Fibroblast of the aortic adventitia (primary cell): ENCODE measurements at regions not wholly inside any gene's neighbourhood (a gene's known extent, or its start where the extent isn't known, plus 50 kb on each side); places are given as distances from the start of the nearest gene placed in this dataset.

Source experiments
- DNase-seq: peaks from one replicate; pipeline ENCODE4 v3.0.0-alpha.2; 2010; ENCODE audit warnings: low read depth
- H3K4me3 ChIP-seq: 2 replicates; pipeline ENCODE4 v1.5.1; 2011; ENCODE audit warnings: low read depth, mild to moderate bottlenecking, control low read depth, low read length, moderate library complexity
- CTCF ChIP-seq: IDR thresholded peaks from 2 replicates; pipeline ENCODE4 v1.5.1; 2011; ENCODE audit warnings: mild to moderate bottlenecking, low read length, control low read depth, inconsistent platforms; ENCODE audit not compliant: insufficient read depth

- no peak for TF ChIP-seq CTCF
Observed at GRCh38 chr21:15421441-15421881, 308.3 kb upstream of the USP25 start.

GRCh38 chr21:15421947-15422346 is 307.8 kb upstream of the USP25 start:
- no peak for DNase-seq
- TF ChIP-seq CTCF: no peak
- no peak overlapping the region for H3K4me3 ChIP-seq

More at GRCh38 chr21:15421441-15421881, 308.3 kb upstream of the USP25 start:
- H3K4me3 ChIP-seq: no peak overlapping the region
- no peak for DNase-seq

GRCh38 chr21:15422783-15423182 is 307.0 kb upstream of the USP25 start:
- peak; percentile 88 for DNase-seq
- H3K4me3 ChIP-seq: no peak overlapping the region
- TF ChIP-seq CTCF: no peak

GRCh38 chr21:15423676-15424445 is 305.9 kb upstream of the USP25 start:
- H3K4me3 ChIP-seq: no peak overlapping the region
- DNase-seq: no peak
- TF ChIP-seq CTCF: no peak

GRCh38 chr21:15425049-15425448 is 304.7 kb upstream of the USP25 start:
- no peak for DNase-seq
- no peak for TF ChIP-seq CTCF
- H3K4me3 ChIP-seq: no peak overlapping the region

- TF ChIP-seq CTCF: no peak
- H3K4me3 ChIP-seq: no peak overlapping the region
- DNase-seq: peak; percentile 50
Observed at GRCh38 chr21:15430023-15430422, 299.8 kb upstream of the USP25 start.

GRCh38 chr21:15430577-15430976 is 299.2 kb upstream of the USP25 start:
- peak; percentile 62 for DNase-seq
- no peak for TF ChIP-seq CTCF
- no peak overlapping the region for H3K4me3 ChIP-seq
